ENCODE measurements at regions not wholly inside any gene's neighbourhood (a gene's known extent, or its start where the extent isn't known, plus 50 kb on each side); places are given as distances from the start of the nearest gene placed in this dataset.

GRCh38 chr2:111618978-111619902 is 264.8 kb downstream of the ANAPC1 start:
- Histone ChIP-seq H3K79me1 (replicated peaks; ENCODE audit: low read length, poor library complexity, severe bottlenecking) (no peaks in the 10 kb centered on the region), H3K4me2 (ENCODE audit: low read length, poor library complexity, severe bottlenecking) (no peak overlapping the region), H3K4me3 (ENCODE audit: insufficient read depth in 1 of 2, low read depth in 1 of 2, low read length in 2 of 2) (no peak overlapping the region), H2BK120ac (ENCODE audit: low read depth, low read length) (no peak overlapping the region), H2BK5ac (ENCODE audit: low read depth, low read length, poor library complexity, severe bottlenecking) (no peak overlapping the region), H3K14ac (ENCODE audit: low read length in 2 of 2) (no peak overlapping the region), H3K23ac (ENCODE audit: low read length in 2 of 2) (no peak overlapping the region), H3K27ac (ENCODE audit: low read length, poor library complexity, severe bottlenecking) (no peak overlapping the region), H2BK12ac (ENCODE audit: low read length in 2 of 2) (peak overlapping the region in 1 of 2 experiments; percentile 87), H2AK5ac (ENCODE audit: low read length, severe bottlenecking) (no peak overlapping the region), H4K8ac (ENCODE audit: low read length) (no peak overlapping the region), H3K4me1 (ENCODE audit: control insufficient read depth, insufficient read depth, low read depth, low read length) (peaks cover 15% of the 10 kb centered on the region), H3K9me3 (ENCODE audit: control insufficient read depth, low read length) (no peaks in the 10 kb centered on the region), H4K91ac (ENCODE audit: low read length) (no peak overlapping the region), H3K18ac (ENCODE audit: low read depth in 1 of 2, low read length in 2 of 2) (no peak overlapping the region), H3K4ac (ENCODE audit: low read depth in 1 of 2, low read length in 2 of 2) (no peak overlapping the region), H2AFZ (ENCODE audit: low read depth, low read length) (no peak overlapping the region), H3K9ac (ENCODE audit: low read length) (peak overlapping the region; percentile 45), H3K27me3 (ENCODE audit: control insufficient read depth in 1 of 2, insufficient read depth in 1 of 2, low read length in 2 of 2) (no peaks in the 10 kb centered on the region), H2BK15ac (ENCODE audit: low read depth, poor library complexity, severe bottlenecking) (no peak overlapping the region), H3K36me3 (ENCODE audit: control insufficient read depth in 1 of 2, insufficient read depth in 2 of 2, low read depth in 1 of 2, low read length in 2 of 2) (no peaks in the 10 kb centered on the region)
- no peak for DNase-seq
- 97% methylated on average over 7 of the region's 11 CpGs for WGBS

GRCh38 chr2:111620281-111620680 is 263.7 kb downstream of the ANAPC1 start:
- peaks cover 15% of the 10 kb centered on the region for H3K4me1 ChIP-seq (ENCODE audit: control insufficient read depth, insufficient read depth, low read depth, low read length)
- no peaks in the 10 kb centered on the region for H3K27me3 ChIP-seq (ENCODE audit: control insufficient read depth in 1 of 2, insufficient read depth in 1 of 2, low read length in 2 of 2)
- no peak overlapping the region for H4K8ac ChIP-seq (ENCODE audit: low read length)
- no peak overlapping the region for H2BK15ac ChIP-seq (ENCODE audit: low read depth, poor library complexity, severe bottlenecking)
- no peak overlapping the region for H3K4me2 ChIP-seq (ENCODE audit: low read length, poor library complexity, severe bottlenecking)
- WGBS: 93% methylated on average over 5 of the region's 5 CpGs
- H2AFZ ChIP-seq (ENCODE audit: low read depth, low read length): no peak overlapping the region
- no peaks in the 10 kb centered on the region for H3K36me3 ChIP-seq (ENCODE audit: control insufficient read depth in 1 of 2, insufficient read depth in 2 of 2, low read depth in 1 of 2, low read length in 2 of 2)
- no peak overlapping the region for H3K27ac ChIP-seq (ENCODE audit: low read length, poor library complexity, severe bottlenecking)
- peak overlapping the region in 1 of 2 experiments; percentile 50 for H3K18ac ChIP-seq (ENCODE audit: low read depth in 1 of 2, low read length in 2 of 2)
- H2BK5ac ChIP-seq (ENCODE audit: low read depth, low read length, poor library complexity, severe bottlenecking): no peak overlapping the region
- H3K9me3 ChIP-seq (ENCODE audit: control insufficient read depth, low read length): no peaks in the 10 kb centered on the region
- DNase-seq: no peak
- no peak overlapping the region for H3K9ac ChIP-seq (ENCODE audit: low read length)
- H3K4ac ChIP-seq (ENCODE audit: low read depth in 1 of 2, low read length in 2 of 2): no peak overlapping the region
- no peak overlapping the region for H3K23ac ChIP-seq (ENCODE audit: low read length in 2 of 2)
- no peak overlapping the region for H4K91ac ChIP-seq (ENCODE audit: low read length)
- H2BK120ac ChIP-seq (ENCODE audit: low read depth, low read length): no peak overlapping the region
- no peak overlapping the region for H3K14ac ChIP-seq (ENCODE audit: low read length in 2 of 2)
- no peaks in the 10 kb centered on the region for H3K79me1 ChIP-seq (replicated peaks; ENCODE audit: low read length, poor library complexity, severe bottlenecking)
- no peak overlapping the region for H3K4me3 ChIP-seq (ENCODE audit: insufficient read depth in 1 of 2, low read depth in 1 of 2, low read length in 2 of 2)
- no peak overlapping the region for H2AK5ac ChIP-seq (ENCODE audit: low read length, severe bottlenecking)
- H2BK12ac ChIP-seq (ENCODE audit: low read length in 2 of 2): peak overlapping the region; percentile 51 to 76

- no peak overlapping the region for H3K4ac ChIP-seq (ENCODE audit: low read depth in 1 of 2, low read length in 2 of 2)
- H2AK5ac ChIP-seq (ENCODE audit: low read length, severe bottlenecking): no peak overlapping the region
- H3K9ac ChIP-seq (ENCODE audit: low read length): no peak overlapping the region
- H3K4me3 ChIP-seq (ENCODE audit: insufficient read depth in 1 of 2, low read depth in 1 of 2, low read length in 2 of 2): no peak overlapping the region
- no peak overlapping the region for H2BK120ac ChIP-seq (ENCODE audit: low read depth, low read length)
- 95% methylated on average over 3 of the region's 3 CpGs for WGBS
- no peak overlapping the region for H2BK5ac ChIP-seq (ENCODE audit: low read depth, low read length, poor library complexity, severe bottlenecking)
- H4K8ac ChIP-seq (ENCODE audit: low read length): peak overlapping the region; percentile 2
- no peaks in the 10 kb centered on the region for H3K36me3 ChIP-seq (ENCODE audit: control insufficient read depth in 1 of 2, insufficient read depth in 2 of 2, low read depth in 1 of 2, low read length in 2 of 2)
- no peak overlapping the region for H3K23ac ChIP-seq (ENCODE audit: low read length in 2 of 2)
- H4K91ac ChIP-seq (ENCODE audit: low read length): peak overlapping the region; percentile 34
- peak overlapping the region in 1 of 2 experiments; percentile 35 for H3K14ac ChIP-seq (ENCODE audit: low read length in 2 of 2)
- no peak overlapping the region for H2BK15ac ChIP-seq (ENCODE audit: low read depth, poor library complexity, severe bottlenecking)
- DNase-seq: no peak
- H3K18ac ChIP-seq (ENCODE audit: low read depth in 1 of 2, low read length in 2 of 2): peak overlapping the region in 1 of 2 experiments; percentile 46
- no peak overlapping the region for H2AFZ ChIP-seq (ENCODE audit: low read depth, low read length)
- peak overlapping the region; percentile 13 to 61 for H2BK12ac ChIP-seq (ENCODE audit: low read length in 2 of 2)
- H3K79me1 ChIP-seq (replicated peaks; ENCODE audit: low read length, poor library complexity, severe bottlenecking): no peaks in the 10 kb centered on the region
- H3K9me3 ChIP-seq (ENCODE audit: control insufficient read depth, low read length): peaks cover 1% of the 10 kb centered on the region
- H3K4me2 ChIP-seq (ENCODE audit: low read length, poor library complexity, severe bottlenecking): no peak overlapping the region
- peaks cover 9% of the 10 kb centered on the region for H3K4me1 ChIP-seq (ENCODE audit: control insufficient read depth, insufficient read depth, low read depth, low read length)
- no peak overlapping the region for H3K27ac ChIP-seq (ENCODE audit: low read length, poor library complexity, severe bottlenecking)
- H3K27me3 ChIP-seq (ENCODE audit: control insufficient read depth in 1 of 2, insufficient read depth in 1 of 2, low read length in 2 of 2): no peaks in the 10 kb centered on the region
Observed at GRCh38 chr2:111622859-111623258, 261.1 kb downstream of the ANAPC1 start.

- Histone ChIP-seq H2BK120ac (ENCODE audit: low read depth, low read length) (no peak overlapping the region), H3K4me1 (ENCODE audit: control insufficient read depth, insufficient read depth, low read depth, low read length) (peaks cover 3% of the 10 kb centered on the region), H3K4me2 (ENCODE audit: low read length, poor library complexity, severe bottlenecking) (no peak overlapping the region), H2AK5ac (ENCODE audit: low read length, severe bottlenecking) (no peak overlapping the region), H3K18ac (ENCODE audit: low read depth in 1 of 2, low read length in 2 of 2) (peak overlapping the region; percentile 40 to 82), H3K36me3 (ENCODE audit: control insufficient read depth in 1 of 2, insufficient read depth in 2 of 2, low read depth in 1 of 2, low read length in 2 of 2) (no peaks in the 10 kb centered on the region), H3K27ac (ENCODE audit: low read length, poor library complexity, severe bottlenecking) (no peak overlapping the region), H3K27me3 (ENCODE audit: control insufficient read depth in 1 of 2, insufficient read depth in 1 of 2, low read length in 2 of 2) (no peaks in the 10 kb centered on the region), H4K91ac (ENCODE audit: low read length) (peak overlapping the region; percentile 87), H3K9me3 (ENCODE audit: control insufficient read depth, low read length) (peaks cover 7% of the 10 kb centered on the region), H3K4me3 (ENCODE audit: insufficient read depth in 1 of 2, low read depth in 1 of 2, low read length in 2 of 2) (no peak overlapping the region), H3K23ac (ENCODE audit: low read length in 2 of 2) (no peak overlapping the region), H4K8ac (ENCODE audit: low read length) (peak overlapping the region; percentile 35), H2BK12ac (ENCODE audit: low read length in 2 of 2) (peak overlapping the region in 1 of 2 experiments; percentile 75), H3K9ac (ENCODE audit: low read length) (no peak overlapping the region), H2AFZ (ENCODE audit: low read depth, low read length) (no peak overlapping the region), H3K4ac (ENCODE audit: low read depth in 1 of 2, low read length in 2 of 2) (no peak overlapping the region), H2BK15ac (ENCODE audit: low read depth, poor library complexity, severe bottlenecking) (no peak overlapping the region), H3K79me1 (replicated peaks; ENCODE audit: low read length, poor library complexity, severe bottlenecking) (no peaks in the 10 kb centered on the region), H2BK5ac (ENCODE audit: low read depth, low read length, poor library complexity, severe bottlenecking) (no peak overlapping the region), H3K14ac (ENCODE audit: low read length in 2 of 2) (peak overlapping the region in 1 of 2 experiments; percentile 84)
- WGBS: 93% methylated on average over 3 of the region's 3 CpGs
- DNase-seq: no peak
Observed at GRCh38 chr2:111623380-111623779, 260.6 kb downstream of the ANAPC1 start.

Data from mesenchymal stem cell (in vitro differentiated cells and primary cell).